Panc1 (cell line): ENCODE measurements at regions not wholly inside any gene's neighbourhood (a gene's known extent, or its start where the extent isn't known, plus 50 kb on each side); places are given as distances from the start of the nearest gene placed in this dataset.

ENCODE experiments used
- CTCF ChIP-seq: fragments of 450-650 bp; IDR thresholded peaks from 2 replicates; pipeline ENCODE4 v1.5.1; 2017; ENCODE audit warnings: mild to moderate bottlenecking
- POLR2AphosphoS5 ChIP-seq: IDR thresholded peaks from 2 replicates; pipeline ENCODE4 v1.6.1; 2012; ENCODE audit warnings: mild to moderate bottlenecking, low read depth, low read length, moderate library complexity

- TF ChIP-seq CTCF: no peak
- no peak for TF ChIP-seq POLR2AphosphoS5
Measured at GRCh38 chr2:7333960-7334493, 416.8 kb downstream of the RNF144A start.
